GM23338 (cell line): ENCODE measurements at regions not wholly inside any gene's neighbourhood (a gene's known extent, or its start where the extent isn't known, plus 50 kb on each side); places are given as distances from the start of the nearest gene placed in this dataset.

Experiments
- ATAC-seq: fragments of 200-7000 bp; cut with Tn5 transposase; 3 replicates; pipeline ENCODE4 v1.9.1; 2020
- DNase-seq: peaks from one replicate; pipeline ENCODE4 v3.0.0-alpha.2; 2015; ENCODE audit warnings: low spot score
- H2AFZ ChIP-seq: fragments of 200-600 bp; sonication (generic); 2 replicates; pipeline ENCODE4 v1.8.0; 2016; ENCODE audit warnings: antibody characterized with exemption, mild to moderate bottlenecking, moderate library complexity
- H3F3A ChIP-seq: fragments of 200-600 bp; sonication (generic); replicated peaks from 2 replicates; pipeline ENCODE4 v1.8.0; 2017; ENCODE audit warnings: antibody characterized with exemption, mixed run types, low read depth
- H3K27ac ChIP-seq: fragments of 200-600 bp; sonication (generic); 2 replicates; pipeline ENCODE4 v1.6.1; 2016; ENCODE audit warnings: low read depth
- H3K27me3 ChIP-seq: fragments of 200-600 bp; sonication (generic); 2 replicates; pipeline ENCODE4 v1.8.0; 2016; ENCODE audit warnings: mild to moderate bottlenecking, mixed run types, moderate library complexity; ENCODE audit not compliant: insufficient read depth
- H3K36me3 ChIP-seq: fragments of 200-600 bp; sonication (generic); 2 replicates; pipeline ENCODE4 v1.8.0; 2016; ENCODE audit warnings: mild to moderate bottlenecking; ENCODE audit not compliant: insufficient read depth
- H3K4me1 ChIP-seq: fragments of 200-600 bp; sonication (generic); 2 replicates; pipeline ENCODE4 v1.8.0; 2016; ENCODE audit warnings: mild to moderate bottlenecking, moderate library complexity; ENCODE audit not compliant: insufficient read depth
- H3K4me2 ChIP-seq: fragments of 200-600 bp; sonication (generic); 2 replicates; pipeline ENCODE4 v1.7.1; 2017; ENCODE audit warnings: mixed run types
- H3K4me3 ChIP-seq: fragments of 200-600 bp; sonication (generic); 2 replicates; pipeline ENCODE4 v1.6.1; 2016; ENCODE audit warnings: mixed run types
- H3K79me2 ChIP-seq: fragments of 200-600 bp; sonication (generic); replicated peaks from 2 replicates; pipeline ENCODE4 v1.8.0; 2017; ENCODE audit warnings: mild to moderate bottlenecking; ENCODE audit not compliant: insufficient read depth
- H3K9me2 ChIP-seq: fragments of 200-600 bp; sonication (generic); 2 replicates; pipeline ENCODE4 v1.8.0; 2017; ENCODE audit not compliant: insufficient read depth
- H4K20me1 ChIP-seq: fragments of 200-600 bp; sonication (generic); replicated peaks from 2 replicates; pipeline ENCODE4 v1.8.0; 2017; ENCODE audit warnings: mild to moderate bottlenecking; ENCODE audit not compliant: insufficient read depth
- H3K27ac Mint-ChIP-seq: 2 replicates; pipeline ENCODE4 v1.8.0; 2020; ENCODE audit warnings: inconsistent platforms, mild to moderate bottlenecking, moderate library complexity, mixed read lengths
- H3K27me3 Mint-ChIP-seq: 3 replicates; pipeline ENCODE4 v1.8.0; 2022; ENCODE audit warnings: low read depth, mild to moderate bottlenecking, moderate library complexity, mixed read lengths, inconsistent platforms; ENCODE audit not compliant: insufficient read depth, poor library complexity
- H3K36me3 Mint-ChIP-seq: 3 replicates; pipeline ENCODE4 v1.8.0; 2021; ENCODE audit warnings: low read depth, mild to moderate bottlenecking, inconsistent platforms, moderate library complexity, mixed read lengths
- H3K4me1 Mint-ChIP-seq: 3 replicates; pipeline ENCODE4 v1.8.0; 2020; ENCODE audit warnings: mild to moderate bottlenecking, inconsistent platforms, mixed read lengths
- H3K4me3 Mint-ChIP-seq: 3 replicates; pipeline ENCODE4 v1.8.0; 2021; ENCODE audit warnings: moderate library complexity, mild to moderate bottlenecking, inconsistent platforms, mixed read lengths
- H3K9me3 Mint-ChIP-seq: 3 replicates; pipeline ENCODE4 v1.8.0; 2020; ENCODE audit warnings: moderate library complexity, mild to moderate bottlenecking, inconsistent platforms, mixed read lengths
- EZH2 ChIP-seq: fragments of 200-600 bp; sonication (generic); IDR thresholded peaks from one replicate; pipeline ENCODE4 v1.8.0; 2017; ENCODE audit warnings: antibody characterized with exemption, mild to moderate bottlenecking, low read depth; ENCODE audit not compliant: unreplicated experiment
- EZH2phosphoT487 ChIP-seq: fragments of 200-600 bp; sonication (generic); IDR thresholded peaks from one replicate; pipeline ENCODE4 v1.8.1; 2018; ENCODE audit warnings: antibody characterized with exemption; ENCODE audit not compliant: unreplicated experiment
- NANOG ChIP-seq: IDR thresholded peaks from 2 replicates; pipeline ENCODE4 v1.6.1; 2016; ENCODE audit warnings: antibody characterized with exemption, borderline replicate concordance
- POLR2AphosphoS5 ChIP-seq: IDR thresholded peaks from 2 replicates; pipeline ENCODE4 v1.6.1; 2016; ENCODE audit warnings: antibody characterized with exemption, low read depth
- REST ChIP-seq: IDR thresholded peaks from one replicate; pipeline ENCODE4 v1.6.1; 2018; ENCODE audit warnings: antibody characterized with exemption; ENCODE audit not compliant: unreplicated experiment
- STAT1 ChIP-seq: IDR thresholded peaks from one replicate; pipeline ENCODE4 v1.6.1; 2016; ENCODE audit warnings: antibody characterized with exemption; ENCODE audit not compliant: unreplicated experiment
- ZNF114 ChIP-seq: fragments of 250-450 bp; sonication (Bioruptor Pico); IDR thresholded peaks from 2 replicates; pipeline ENCODE4 v1.5.0; 2020; ENCODE audit warnings: mild to moderate bottlenecking, moderate library complexity
- ZNF462 ChIP-seq: fragments of 250-450 bp; sonication (Bioruptor Pico); IDR thresholded peaks from 2 replicates; pipeline ENCODE4 v1.5.0; 2020; ENCODE audit warnings: mild to moderate bottlenecking, moderate library complexity
- TF ChIP-seq, protein P1 (sequence below): IDR thresholded peaks from 2 replicates; pipeline ENCODE4 v1.6.1; 2016; ENCODE audit warnings: antibody characterized with exemption

- H3F3A ChIP-seq, result no peaks in the 10 kb centered on the region
- H3K4me1 Mint-ChIP-seq, result no peaks in the 10 kb centered on the region
- H3K9me3 Mint-ChIP-seq, result peaks cover 15% of the 10 kb centered on the region
These were observed 212.9 kb upstream of the PITRM1 start for GRCh38 chr10:3385487-3385886.

DNA sequence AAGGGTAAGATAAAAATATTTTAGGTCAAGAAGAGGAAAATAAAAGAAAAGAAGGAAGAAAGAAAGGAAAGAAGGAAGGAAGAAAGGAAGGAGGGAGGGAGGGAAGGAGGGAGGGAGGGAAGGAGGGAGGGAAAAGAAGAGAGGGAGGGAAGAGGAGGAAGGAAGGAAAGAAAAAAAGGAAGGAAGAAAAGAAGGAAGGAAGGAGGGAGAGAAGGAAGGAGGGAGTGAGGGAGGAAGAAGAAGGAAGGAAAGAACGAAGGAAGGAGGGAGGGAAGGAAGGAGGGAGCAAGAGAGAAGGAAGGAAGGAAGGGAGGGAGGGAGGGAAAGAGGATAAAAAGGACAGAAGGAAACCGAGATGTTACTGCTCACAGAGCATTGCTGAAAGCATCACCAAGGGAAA lies 209.5 kb upstream of the PITRM1 start:
- TF ChIP-seq, protein P1, sequence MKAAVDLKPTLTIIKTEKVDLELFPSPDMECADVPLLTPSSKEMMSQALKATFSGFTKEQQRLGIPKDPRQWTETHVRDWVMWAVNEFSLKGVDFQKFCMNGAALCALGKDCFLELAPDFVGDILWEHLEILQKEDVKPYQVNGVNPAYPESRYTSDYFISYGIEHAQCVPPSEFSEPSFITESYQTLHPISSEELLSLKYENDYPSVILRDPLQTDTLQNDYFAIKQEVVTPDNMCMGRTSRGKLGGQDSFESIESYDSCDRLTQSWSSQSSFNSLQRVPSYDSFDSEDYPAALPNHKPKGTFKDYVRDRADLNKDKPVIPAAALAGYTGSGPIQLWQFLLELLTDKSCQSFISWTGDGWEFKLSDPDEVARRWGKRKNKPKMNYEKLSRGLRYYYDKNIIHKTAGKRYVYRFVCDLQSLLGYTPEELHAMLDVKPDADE, result no peak
- TF ChIP-seq EZH2phosphoT487 (no peak), REST (no peak), EZH2 (no peak), ZNF114 (CRISPR knock-in tag) (no peak), NANOG (no peak), POLR2AphosphoS5 (no peak), ZNF462 (no peak), STAT1 (no peak)
- Histone ChIP-seq H3K36me3 (no peaks in the 10 kb centered on the region), H4K20me1 (no peaks in the 10 kb centered on the region), H3K27me3 (no peaks in the 10 kb centered on the region), H3K4me2 (no peak overlapping the region), H3K4me3 (no peak overlapping the region), H3K79me2 (no peaks in the 10 kb centered on the region), H2AFZ (no peak overlapping the region), H3K27ac (no peak overlapping the region), H3K4me1 (no peaks in the 10 kb centered on the region), H3K9me2 (no peaks in the 10 kb centered on the region), H3F3A (no peaks in the 10 kb centered on the region)
- Mint-ChIP-seq H3K27ac (no peak overlapping the region), H3K9me3 (peaks cover 15% of the 10 kb centered on the region), H3K27me3 (no peaks in the 10 kb centered on the region), H3K4me1 (no peaks in the 10 kb centered on the region), H3K36me3 (0 out of 3 replicates have a peak, but pooled peaks cover 3% of the 10 kb centered on the region), H3K4me3 (no peak overlapping the region)
- no peak for DNase-seq
- no peak for ATAC-seq

More at GRCh38 chr10:3385487-3385886, 212.9 kb upstream of the PITRM1 start:
- no peak overlapping the region for H3K27ac ChIP-seq
- no peak overlapping the region for H3K27ac Mint-ChIP-seq
- 0 out of 3 replicates have a peak, but pooled peaks cover 3% of the 10 kb centered on the region for H3K36me3 Mint-ChIP-seq
- no peaks in the 10 kb centered on the region for H3K27me3 ChIP-seq
- H3K9me2 ChIP-seq, result no peaks in the 10 kb centered on the region
- no peak overlapping the region for H3K4me2 ChIP-seq
- no peak overlapping the region for H2AFZ ChIP-seq
- H3K79me2 ChIP-seq, result no peaks in the 10 kb centered on the region
- DNase-seq, result no peak
- no peaks in the 10 kb centered on the region for H4K20me1 ChIP-seq
- TF ChIP-seq STAT1 (no peak), EZH2 (no peak)
- TF ChIP-seq, protein P1, result no peak
- no peak for ATAC-seq
- no peaks in the 10 kb centered on the region for H3K27me3 Mint-ChIP-seq
- no peak overlapping the region for H3K4me3 ChIP-seq
- no peaks in the 10 kb centered on the region for H3K36me3 ChIP-seq
- no peaks in the 10 kb centered on the region for H3K4me1 ChIP-seq
- no peak overlapping the region for H3K4me3 Mint-ChIP-seq
